HepG2 (cell line): ENCODE measurements at regions not wholly inside any gene's neighbourhood (a gene's known extent, or its start where the extent isn't known, plus 50 kb on each side); places are given as distances from the start of the nearest gene placed in this dataset.

Experiments
- BATF2 ChIP-seq: sonication (generic); formaldehyde crosslinking; IDR thresholded peaks from 2 replicates; pipeline ENCODE4 v1.8.0; 2022; ENCODE audit warnings: mild to moderate bottlenecking, missing genetic modification reagents, moderate library complexity
- DRAP1 ChIP-seq: IDR thresholded peaks from 2 replicates; pipeline ENCODE4 v1.6.1; 2016; ENCODE audit warnings: missing genetic modification reagents, missing compliant biosample characterization
- ESRRA ChIP-seq: sonication (generic); formaldehyde crosslinking; IDR thresholded peaks from 2 replicates; pipeline ENCODE4 v1.5.1; 2020; ENCODE audit warnings: mild to moderate bottlenecking, low read depth, missing genetic modification reagents
- ETV5 ChIP-seq: IDR thresholded peaks from 2 replicates; pipeline ENCODE4 v1.6.1; 2018; ENCODE audit warnings: missing biosample characterization, missing genetic modification reagents, inconsistent platforms, borderline replicate concordance
- HNRNPLL ChIP-seq: fragments of 200-400 bp; formaldehyde crosslinking; IDR thresholded peaks from 2 replicates; pipeline ENCODE4 v1.6.1; 2017; ENCODE audit warnings: mild to moderate bottlenecking, low read depth, low read length; ENCODE audit not compliant: poor library complexity, severe bottlenecking
- JUN ChIP-seq: sonication (generic); formaldehyde crosslinking; IDR thresholded peaks from 2 replicates; pipeline ENCODE4 v1.4.0; 2020; ENCODE audit warnings: mild to moderate bottlenecking, missing genetic modification reagents
- MLLT10 ChIP-seq: sonication (generic); formaldehyde crosslinking; IDR thresholded peaks from 2 replicates; pipeline ENCODE4 v1.4.0; 2020; ENCODE audit warnings: missing genetic modification reagents
- NCOR1 ChIP-seq: fragments of 200-600 bp; sonication (generic); IDR thresholded peaks from 2 replicates; pipeline ENCODE4 v1.7.0; 2017; ENCODE audit warnings: antibody characterized with exemption, low read length, borderline replicate concordance
- NFIC ChIP-seq: IDR thresholded peaks from 2 replicates; pipeline ENCODE4 v1.6.1; 2012; ENCODE audit warnings: mild to moderate bottlenecking, low read length, inconsistent platforms
- NFKB2 ChIP-seq: sonication (generic); formaldehyde crosslinking; IDR thresholded peaks from 2 replicates; pipeline ENCODE4 v1.4.0; 2020; ENCODE audit warnings: missing genetic modification reagents, borderline replicate concordance
- NFYB ChIP-seq: sonication (generic); formaldehyde crosslinking; IDR thresholded peaks from 2 replicates; pipeline ENCODE4 v1.4.0; 2020; ENCODE audit warnings: missing genetic modification reagents
- SMC3 ChIP-seq: IDR thresholded peaks from 2 replicates; pipeline ENCODE4 v1.6.1; 2011; ENCODE audit warnings: low read length, improper control_type of control experiment
- SNAI1 ChIP-seq: sonication (generic); formaldehyde crosslinking; IDR thresholded peaks from 2 replicates; pipeline ENCODE4 v1.5.0; 2020; ENCODE audit warnings: mild to moderate bottlenecking, missing genetic modification reagents, borderline replicate concordance
- SP4 ChIP-seq: sonication (generic); formaldehyde crosslinking; IDR thresholded peaks from 2 replicates; pipeline ENCODE4 v1.8.1; 2023; ENCODE audit warnings: mild to moderate bottlenecking, missing genetic modification reagents
- STAT5B ChIP-seq: sonication (generic); formaldehyde crosslinking; IDR thresholded peaks from 2 replicates; pipeline ENCODE4 v1.4.0; 2020; ENCODE audit warnings: missing genetic modification reagents
- SUZ12 ChIP-seq: fragments of 150-350 bp; IDR thresholded peaks from 2 replicates; pipeline ENCODE4 v1.6.1; 2014; ENCODE audit warnings: low read depth, low read length
- U2AF2 ChIP-seq: fragments of 200-400 bp; formaldehyde crosslinking; IDR thresholded peaks from 2 replicates; pipeline ENCODE4 v1.6.1; 2017; ENCODE audit warnings: low read depth, mild to moderate bottlenecking, low read length
- ZBTB10 ChIP-seq: sonication (generic); formaldehyde crosslinking; IDR thresholded peaks from 2 replicates; pipeline ENCODE4 v1.4.0; 2020; ENCODE audit warnings: missing genetic modification reagents, borderline replicate concordance
- ZBTB42 ChIP-seq: sonication (generic); formaldehyde crosslinking; IDR thresholded peaks from 2 replicates; pipeline ENCODE4 v1.5.0; 2020; ENCODE audit warnings: mild to moderate bottlenecking, missing genetic modification reagents
- ZFX ChIP-seq: sonication (generic); formaldehyde crosslinking; IDR thresholded peaks from 2 replicates; pipeline ENCODE4 v1.4.0; 2020; ENCODE audit warnings: mild to moderate bottlenecking, low read depth, missing genetic modification reagents, moderate library complexity
- ZNF256 ChIP-seq: sonication (generic); formaldehyde crosslinking; conservative IDR thresholded peaks from 2 replicates; pipeline ENCODE4 v1.4.0; 2020; ENCODE audit warnings: missing genetic modification reagents
- ZNF34 ChIP-seq: sonication (generic); formaldehyde crosslinking; IDR thresholded peaks from 2 replicates; pipeline ENCODE4 v1.4.0; 2020; ENCODE audit warnings: mild to moderate bottlenecking, missing genetic modification reagents, borderline replicate concordance
- ZNF382 ChIP-seq: sonication (generic); formaldehyde crosslinking; IDR thresholded peaks from 2 replicates; pipeline ENCODE4 v1.5.0; 2020; ENCODE audit warnings: missing genetic modification reagents, mild to moderate bottlenecking, borderline replicate concordance
- ZNF619 ChIP-seq: sonication (generic); formaldehyde crosslinking; IDR thresholded peaks from 2 replicates; pipeline ENCODE4 v1.4.0; 2020; ENCODE audit warnings: mild to moderate bottlenecking, missing genetic modification reagents
- ZNF839 ChIP-seq: sonication (generic); formaldehyde crosslinking; IDR thresholded peaks from 2 replicates; pipeline ENCODE4 v1.4.0; 2020; ENCODE audit warnings: missing genetic modification reagents, mild to moderate bottlenecking, borderline replicate concordance
- ZSCAN30 ChIP-seq: sonication (generic); formaldehyde crosslinking; IDR thresholded peaks from 2 replicates; pipeline ENCODE4 v1.5.0; 2020; ENCODE audit warnings: mild to moderate bottlenecking, missing genetic modification reagents
- TF ChIP-seq, protein P1 (sequence below): sonication (generic); formaldehyde crosslinking; IDR thresholded peaks from 2 replicates; pipeline ENCODE4 v1.4.0; 2020; ENCODE audit warnings: missing genetic modification reagents
- TF ChIP-seq, protein P2 (sequence below): IDR thresholded peaks from 2 replicates; pipeline ENCODE4 v1.6.1; 2016; ENCODE audit warnings: missing compliant biosample characterization, missing genetic modification reagents, borderline replicate concordance

DNA sequence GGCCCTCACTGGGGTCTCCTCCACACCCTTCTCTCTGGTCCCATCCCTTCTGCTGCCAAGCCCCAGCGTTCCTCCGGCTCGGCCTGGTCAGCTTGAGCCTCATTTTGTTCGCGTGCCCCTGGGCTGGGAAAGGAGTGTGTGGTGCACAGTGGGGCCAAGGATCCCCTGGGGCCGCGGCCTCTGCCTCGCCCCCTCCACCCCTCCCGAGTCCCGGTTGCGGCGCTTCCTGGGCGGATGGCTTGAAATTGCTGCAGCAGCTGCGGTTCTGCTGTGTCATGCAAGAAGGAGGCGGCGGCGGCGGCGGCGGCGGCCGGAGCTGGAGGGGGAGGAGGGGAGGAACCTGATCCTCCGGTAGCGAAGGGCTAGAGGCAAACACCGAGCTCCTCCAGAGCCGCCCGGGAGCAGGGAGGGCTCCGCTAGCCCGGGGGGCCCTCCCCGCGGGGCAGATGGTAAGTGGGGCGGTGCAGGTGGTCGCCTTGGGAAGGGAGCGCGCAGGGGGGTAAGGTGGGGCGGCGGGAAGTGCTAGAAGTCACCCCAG is 217.8 kb upstream of the MKLN1 start (continued):
- TF ChIP-seq JUN (CRISPR knock-in tag) = no peak
- TF ChIP-seq HNRNPLL = peak; percentile 63
- no peak for TF ChIP-seq NFIC
- TF ChIP-seq DRAP1 (CRISPR knock-in tag) = no peak
- TF ChIP-seq, protein P1, sequence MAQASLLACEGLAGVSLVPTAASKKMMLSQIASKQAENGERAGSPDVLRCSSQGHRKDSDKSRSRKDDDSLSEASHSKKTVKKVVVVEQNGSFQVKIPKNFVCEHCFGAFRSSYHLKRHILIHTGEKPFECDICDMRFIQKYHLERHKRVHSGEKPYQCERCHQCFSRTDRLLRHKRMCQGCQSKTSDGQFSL = 0 out of 2 replicates have a peak, but pooled peaks have one; percentile 15
- TF ChIP-seq ZNF382 (CRISPR knock-in tag) = no peak
- TF ChIP-seq ZNF34 (CRISPR knock-in tag) = no peak
- TF ChIP-seq ZBTB42 = no peak
- no peak for TF ChIP-seq ETV5 (CRISPR knock-in tag)
- TF ChIP-seq ZSCAN30 (CRISPR knock-in tag) = no peak
- TF ChIP-seq ZFX (CRISPR knock-in tag) = peak; percentile 74
- TF ChIP-seq U2AF2 = no peak
- TF ChIP-seq ZNF839 (CRISPR knock-in tag) = no peak
- no peak for TF ChIP-seq SUZ12
- TF ChIP-seq SP4 (CRISPR knock-in tag) = peak; percentile 54; the same call in 1 of the 2 replicates
- TF ChIP-seq MLLT10 (CRISPR knock-in tag) = no peak
- no peak for TF ChIP-seq ZNF256 (CRISPR knock-in tag)
- TF ChIP-seq, protein P2, sequence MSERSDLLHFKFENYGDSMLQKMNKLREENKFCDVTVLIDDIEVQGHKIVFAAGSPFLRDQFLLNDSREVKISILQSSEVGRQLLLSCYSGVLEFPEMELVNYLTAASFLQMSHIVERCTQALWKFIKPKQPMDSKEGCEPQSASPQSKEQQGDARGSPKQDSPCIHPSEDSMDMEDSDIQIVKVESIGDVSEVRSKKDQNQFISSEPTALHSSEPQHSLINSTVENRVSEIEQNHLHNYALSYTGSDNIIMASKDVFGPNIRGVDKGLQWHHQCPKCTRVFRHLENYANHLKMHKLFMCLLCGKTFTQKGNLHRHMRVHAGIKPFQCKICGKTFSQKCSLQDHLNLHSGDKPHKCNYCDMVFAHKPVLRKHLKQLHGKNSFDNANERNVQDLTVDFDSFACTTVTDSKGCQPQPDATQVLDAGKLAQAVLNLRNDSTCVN = no peak
- no peak for TF ChIP-seq STAT5B (CRISPR knock-in tag)
- TF ChIP-seq SNAI1 (CRISPR knock-in tag) = no peak
- no peak for TF ChIP-seq ZBTB10 (CRISPR knock-in tag)
- TF ChIP-seq NCOR1 = no peak
- peak; percentile 46; the same call in 1 of the 2 replicates for TF ChIP-seq NFKB2 (CRISPR knock-in tag)
- TF ChIP-seq BATF2 (CRISPR knock-in tag) = no peak
- 0 out of 2 replicates have a peak, but pooled peaks have one; percentile 30 for TF ChIP-seq ESRRA (CRISPR knock-in tag)
- no peak for TF ChIP-seq NFYB (CRISPR knock-in tag)
- TF ChIP-seq ZNF619 = no peak
- TF ChIP-seq SMC3 = no peak
